Activated T-cell treated with anti-CD3 and anti-CD28 coated beads, Interleukin-2, amount 50 U/mL, for 4 hours (primary cell): ENCODE measurements at regions not wholly inside any gene's neighbourhood (a gene's known extent, or its start where the extent isn't known, plus 50 kb on each side); places are given as distances from the start of the nearest gene placed in this dataset.

Experiments used
- ATAC-seq, 2 donors: fragments of 200-7000 bp; cut with Tn5 transposase; one replicate each; pipeline ENCODE4 v1.10.0; 2021
- DNase-seq: peaks from one replicate; pipeline ENCODE4 v3.0.0-alpha.2; 2020
- H3K27me3 Mint-ChIP-seq: one replicate; pipeline ENCODE4 v1.8.0; 2021; ENCODE audit warnings: low read depth, mixed read lengths
- H3K36me3 Mint-ChIP-seq: one replicate; pipeline ENCODE4 v1.8.0; 2022; ENCODE audit warnings: mixed read lengths; ENCODE audit not compliant: insufficient read depth
- H3K4me1 Mint-ChIP-seq: one replicate; pipeline ENCODE4 v1.8.0; 2021; ENCODE audit warnings: low read depth, mixed read lengths
- H3K4me3 Mint-ChIP-seq: one replicate; pipeline ENCODE4 v1.8.0; 2021; ENCODE audit warnings: mild to moderate bottlenecking, moderate library complexity, mixed read lengths
- H3K9me3 Mint-ChIP-seq: one replicate; pipeline ENCODE4 v1.8.0; 2021; ENCODE audit warnings: mixed read lengths

DNA sequence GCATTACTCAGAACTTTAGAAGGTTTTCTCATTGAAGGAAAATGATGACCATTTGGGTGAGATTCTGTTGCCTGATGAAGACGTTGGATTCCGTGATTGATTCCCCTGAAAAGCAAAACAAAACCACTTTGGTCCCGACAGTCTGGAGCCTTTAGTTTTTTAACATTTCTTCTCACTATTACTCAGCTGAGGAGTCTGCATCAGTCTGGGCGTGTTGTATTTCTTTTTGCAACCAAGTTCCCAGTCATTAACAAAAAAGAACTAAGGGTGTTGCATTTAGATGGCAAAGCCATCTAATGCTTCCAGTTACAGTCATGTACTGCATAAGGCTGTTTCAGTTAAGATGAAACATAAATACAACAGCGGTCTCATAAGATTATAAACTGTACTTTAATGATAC is 343.1 kb upstream of the CDH2 start:
- H3K4me3 Mint-ChIP-seq: no peak overlapping the region
- DNase-seq (no peak), ATAC-seq (no peak)
- H3K4me1 Mint-ChIP-seq: no peaks in the 10 kb centered on the region
- H3K9me3 Mint-ChIP-seq: peaks cover 14% of the 10 kb centered on the region
- no peaks in the 10 kb centered on the region for H3K36me3 Mint-ChIP-seq
- no peaks in the 10 kb centered on the region for H3K27me3 Mint-ChIP-seq

DNA sequence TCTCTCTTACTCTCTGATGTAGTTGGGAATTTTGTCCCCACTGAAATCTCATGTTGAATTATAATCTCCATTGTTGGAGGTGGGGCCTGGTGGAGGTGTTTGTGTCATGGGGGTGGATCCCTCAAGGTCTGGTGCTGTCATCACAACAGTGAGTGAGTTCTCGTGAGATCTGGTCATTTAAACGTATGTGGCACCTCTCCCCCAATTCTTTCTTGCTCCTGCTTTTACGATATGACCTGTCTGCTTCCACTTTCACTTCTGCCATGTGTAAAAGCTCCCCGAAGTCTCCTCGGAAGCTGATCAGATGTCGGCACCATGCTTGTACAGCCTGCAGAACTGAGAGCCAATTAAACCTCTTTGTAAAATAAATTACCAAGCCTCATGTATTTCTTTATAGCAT is 337.8 kb upstream of the CDH2 start:
- Mint-ChIP-seq H3K27me3 (no peaks in the 10 kb centered on the region), H3K36me3 (no peaks in the 10 kb centered on the region), H3K4me3 (no peak overlapping the region), H3K9me3 (peaks cover 26% of the 10 kb centered on the region), H3K4me1 (no peaks in the 10 kb centered on the region)
- no peak for ATAC-seq
- DNase-seq: no peak

DNA sequence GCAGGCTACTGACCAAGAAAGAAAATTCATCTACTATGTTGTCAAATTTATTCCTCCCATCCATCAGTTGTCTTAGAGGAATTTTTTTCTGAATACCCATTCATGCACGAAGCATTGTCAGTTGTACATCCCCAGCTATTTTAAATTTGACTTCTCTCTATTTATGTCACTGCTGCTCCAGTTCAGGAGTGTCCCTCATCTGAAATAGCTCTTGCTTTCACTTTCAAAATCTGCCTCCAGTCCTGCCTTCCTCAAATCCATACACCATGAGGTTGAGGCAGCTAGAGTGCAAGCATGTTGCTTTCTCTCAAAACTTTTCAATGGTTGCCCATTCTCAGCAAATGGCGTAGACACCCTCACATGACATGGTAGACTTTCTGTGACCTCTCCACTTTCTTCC is 335.4 kb upstream of the CDH2 start:
- no peak for DNase-seq
- no peak for ATAC-seq
- no peak overlapping the region for H3K4me3 Mint-ChIP-seq
- no peaks in the 10 kb centered on the region for H3K27me3 Mint-ChIP-seq
- H3K9me3 Mint-ChIP-seq: peaks cover 18% of the 10 kb centered on the region
- no peaks in the 10 kb centered on the region for H3K36me3 Mint-ChIP-seq
- no peaks in the 10 kb centered on the region for H3K4me1 Mint-ChIP-seq

DNA sequence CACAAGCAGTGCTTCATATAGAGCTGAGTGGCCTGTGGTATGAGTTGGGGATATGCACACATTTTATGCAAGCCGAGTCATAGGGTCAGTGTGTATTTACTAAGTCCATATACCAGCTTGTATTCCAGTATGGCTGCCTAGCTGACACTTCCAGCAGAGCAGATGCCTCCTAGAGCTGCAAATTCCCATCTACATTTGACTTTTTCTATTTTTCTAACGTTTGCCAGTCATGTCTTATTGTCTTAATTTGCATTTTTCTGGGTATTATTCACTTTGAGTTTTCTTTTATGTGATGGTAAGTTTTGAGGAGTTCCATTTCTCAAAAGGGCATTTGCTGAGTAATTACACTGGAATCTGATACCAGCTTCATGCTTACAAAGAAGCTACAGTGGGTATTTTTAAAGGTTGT is 334.5 kb upstream of the CDH2 start:
- H3K4me1 Mint-ChIP-seq: no peaks in the 10 kb centered on the region
- DNase-seq: no peak
- peaks cover 18% of the 10 kb centered on the region for H3K9me3 Mint-ChIP-seq
- ATAC-seq: no peak
- H3K4me3 Mint-ChIP-seq: no peak overlapping the region
- H3K36me3 Mint-ChIP-seq: no peaks in the 10 kb centered on the region
- H3K27me3 Mint-ChIP-seq: no peaks in the 10 kb centered on the region

DNA sequence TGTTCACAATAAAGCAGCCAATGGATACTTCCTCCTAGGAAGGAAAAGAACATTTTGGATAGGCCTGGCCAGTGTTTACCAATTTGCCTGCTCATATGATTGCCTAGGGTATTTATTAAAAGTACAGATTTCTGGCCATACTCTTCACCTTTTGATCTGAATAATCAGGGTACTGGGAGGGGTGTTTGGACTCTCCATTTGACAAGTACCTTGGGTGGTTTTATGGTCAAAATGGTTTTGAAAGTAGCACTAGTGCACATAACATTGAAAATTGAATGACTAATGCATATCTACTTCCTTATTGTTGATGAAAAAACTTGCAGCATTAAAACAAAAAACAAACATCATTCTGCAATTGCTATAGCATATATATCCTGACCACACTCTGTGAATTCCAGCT is 333.3 kb upstream of the CDH2 start:
- Mint-ChIP-seq H3K36me3 (no peaks in the 10 kb centered on the region), H3K27me3 (no peaks in the 10 kb centered on the region), H3K4me1 (no peaks in the 10 kb centered on the region), H3K9me3 (peaks cover 18% of the 10 kb centered on the region), H3K4me3 (no peak overlapping the region)
- DNase-seq: no peak
- no peak for ATAC-seq

DNA sequence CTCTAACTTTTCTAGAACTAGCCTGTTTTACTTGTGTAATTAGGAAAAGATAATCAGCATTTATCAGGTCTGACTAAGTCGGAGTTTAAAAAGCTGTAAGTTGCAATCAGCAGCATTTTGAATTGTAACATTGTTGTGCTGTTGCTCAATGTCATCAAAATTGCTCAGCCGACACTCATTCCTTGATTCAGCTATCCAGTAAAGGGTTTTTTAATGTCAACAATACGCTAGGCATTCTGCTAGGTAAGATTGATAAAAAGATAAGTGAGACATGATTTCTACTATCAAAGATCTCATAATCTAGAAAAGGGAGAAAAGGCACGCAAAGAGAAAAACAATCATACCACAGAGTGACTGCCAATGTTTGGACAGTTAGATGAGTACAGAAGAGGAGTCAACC is 327.1 kb upstream of the CDH2 start:
- no peak for ATAC-seq
- Mint-ChIP-seq H3K27me3 (no peaks in the 10 kb centered on the region), H3K36me3 (no peaks in the 10 kb centered on the region), H3K4me3 (no peak overlapping the region), H3K9me3 (peaks cover 7% of the 10 kb centered on the region), H3K4me1 (no peaks in the 10 kb centered on the region)
- no peak for DNase-seq

DNA sequence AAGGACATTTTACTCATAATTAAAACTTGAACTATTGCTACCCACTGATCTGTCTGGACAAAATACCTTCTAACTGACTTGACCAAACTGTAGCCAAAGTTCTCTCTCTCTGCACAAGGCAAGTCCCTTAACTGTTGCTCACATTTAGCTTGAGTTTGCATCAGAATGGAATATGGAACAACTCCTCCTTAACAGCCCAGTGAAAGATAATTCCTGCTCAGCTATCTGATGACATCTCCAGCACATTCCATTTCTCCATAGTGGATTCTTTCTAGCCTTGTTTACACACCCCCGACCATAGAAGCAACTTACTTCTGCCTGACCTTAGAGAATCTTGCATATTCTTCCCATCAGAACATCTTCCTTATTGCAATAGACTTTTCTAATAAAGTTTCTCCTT is 317.2 kb upstream of the CDH2 start:
- H3K4me1 Mint-ChIP-seq: no peaks in the 10 kb centered on the region
- DNase-seq (no peak), ATAC-seq (no peak)
- H3K36me3 Mint-ChIP-seq: no peaks in the 10 kb centered on the region
- no peak overlapping the region for H3K4me3 Mint-ChIP-seq
- no peaks in the 10 kb centered on the region for H3K27me3 Mint-ChIP-seq
- peaks cover 12% of the 10 kb centered on the region for H3K9me3 Mint-ChIP-seq

DNA sequence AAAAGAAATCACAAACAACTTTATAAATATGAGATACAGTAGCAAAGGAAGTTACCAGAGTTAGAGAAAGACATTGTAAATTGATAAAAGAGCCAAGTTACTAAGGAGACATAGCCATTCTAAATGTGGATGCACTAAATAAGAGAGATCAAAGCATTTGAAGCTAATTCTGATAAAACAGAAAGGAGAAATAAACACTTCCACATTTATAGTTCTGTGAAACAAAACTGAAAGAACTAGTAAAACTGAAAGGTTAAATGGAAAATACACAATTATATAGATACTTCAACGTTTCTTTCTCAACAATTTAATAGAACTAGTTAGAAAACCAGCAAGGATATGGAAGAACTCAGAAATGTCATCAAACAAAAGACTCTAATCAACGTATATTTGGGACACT is 309.0 kb upstream of the CDH2 start:
- Mint-ChIP-seq H3K27me3 (no peaks in the 10 kb centered on the region), H3K4me3 (no peak overlapping the region), H3K4me1 (no peaks in the 10 kb centered on the region), H3K9me3 (peaks cover 18% of the 10 kb centered on the region), H3K36me3 (no peaks in the 10 kb centered on the region)
- DNase-seq: no peak
- no peak for ATAC-seq

DNA sequence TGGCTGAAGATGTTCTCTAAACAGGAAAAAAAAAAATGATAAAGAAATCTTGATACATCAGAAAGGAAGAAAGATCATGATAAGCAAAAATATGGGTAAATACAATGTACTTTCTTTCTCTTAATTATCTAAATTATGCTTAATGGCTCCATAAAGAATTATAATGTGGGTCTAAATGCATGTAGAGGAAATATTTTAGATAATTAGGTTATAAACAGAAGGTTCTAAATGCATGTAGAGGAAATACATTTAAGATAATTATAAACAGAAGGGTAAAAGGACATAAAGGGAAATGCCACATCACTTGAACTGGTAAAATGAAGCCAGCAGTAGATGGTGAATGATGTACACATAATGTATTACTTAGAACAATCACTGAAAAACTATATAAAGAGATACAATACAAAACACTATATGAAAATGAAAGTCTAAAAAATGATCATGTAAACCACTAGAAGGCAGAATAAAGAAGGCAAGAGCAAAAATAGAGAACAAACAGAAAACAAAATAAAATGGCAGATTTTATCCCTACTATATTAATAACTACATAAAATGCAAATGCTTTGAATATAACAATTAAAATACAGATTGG is 308.4 kb upstream of the CDH2 start:
- no peak for DNase-seq
- no peaks in the 10 kb centered on the region for H3K36me3 Mint-ChIP-seq
- H3K27me3 Mint-ChIP-seq: no peaks in the 10 kb centered on the region
- no peaks in the 10 kb centered on the region for H3K4me1 Mint-ChIP-seq
- ATAC-seq: no peak
- no peak overlapping the region for H3K4me3 Mint-ChIP-seq
- peaks cover 18% of the 10 kb centered on the region for H3K9me3 Mint-ChIP-seq

DNA sequence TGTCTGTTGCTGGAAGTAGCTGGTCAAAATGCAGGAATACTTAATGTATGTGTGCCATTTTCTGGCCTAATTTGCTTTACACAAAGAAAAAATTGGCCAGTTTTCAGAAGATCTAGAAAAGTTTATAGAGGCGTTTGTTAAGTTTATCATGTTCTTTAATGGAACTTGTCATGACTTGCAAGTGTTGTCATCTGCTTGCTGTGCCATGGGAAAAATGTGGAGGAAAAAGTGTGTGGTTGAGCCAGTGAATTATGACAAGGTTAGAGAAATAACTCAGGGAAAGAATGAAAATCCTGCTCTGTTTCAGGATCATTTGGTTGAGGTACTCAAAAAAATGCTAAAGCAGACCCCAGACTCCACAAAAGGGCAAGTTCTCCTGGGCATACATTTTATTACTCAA is 301.6 kb upstream of the CDH2 start:
- Mint-ChIP-seq H3K4me1 (no peaks in the 10 kb centered on the region), H3K4me3 (no peak overlapping the region), H3K36me3 (no peaks in the 10 kb centered on the region), H3K27me3 (no peaks in the 10 kb centered on the region), H3K9me3 (peaks cover 26% of the 10 kb centered on the region)
- no peak for ATAC-seq
- no peak for DNase-seq

DNA sequence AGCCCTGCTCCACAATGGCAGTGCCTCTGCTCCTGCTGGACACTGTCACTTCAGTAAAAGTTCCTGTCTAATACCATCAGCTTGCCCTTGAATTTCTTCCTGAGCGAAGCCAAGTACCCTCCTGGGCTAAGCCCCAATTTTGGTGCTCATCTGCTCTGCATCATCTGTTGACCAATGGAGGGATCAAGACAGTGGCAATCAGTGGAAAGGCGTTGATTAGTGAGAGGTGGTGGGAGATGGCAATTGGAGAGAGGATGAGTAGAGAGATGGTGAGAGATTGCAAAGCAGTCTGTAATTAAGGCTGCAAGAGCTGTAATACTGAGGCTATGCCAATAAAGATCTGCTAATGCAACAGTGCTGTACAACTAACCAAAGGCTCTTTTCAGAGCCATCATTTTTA is 299.4 kb upstream of the CDH2 start:
- no peaks in the 10 kb centered on the region for H3K27me3 Mint-ChIP-seq
- H3K36me3 Mint-ChIP-seq: no peaks in the 10 kb centered on the region
- no peak for ATAC-seq
- no peak for DNase-seq
- no peaks in the 10 kb centered on the region for H3K4me1 Mint-ChIP-seq
- peaks cover 29% of the 10 kb centered on the region for H3K9me3 Mint-ChIP-seq
- H3K4me3 Mint-ChIP-seq: no peak overlapping the region

DNA sequence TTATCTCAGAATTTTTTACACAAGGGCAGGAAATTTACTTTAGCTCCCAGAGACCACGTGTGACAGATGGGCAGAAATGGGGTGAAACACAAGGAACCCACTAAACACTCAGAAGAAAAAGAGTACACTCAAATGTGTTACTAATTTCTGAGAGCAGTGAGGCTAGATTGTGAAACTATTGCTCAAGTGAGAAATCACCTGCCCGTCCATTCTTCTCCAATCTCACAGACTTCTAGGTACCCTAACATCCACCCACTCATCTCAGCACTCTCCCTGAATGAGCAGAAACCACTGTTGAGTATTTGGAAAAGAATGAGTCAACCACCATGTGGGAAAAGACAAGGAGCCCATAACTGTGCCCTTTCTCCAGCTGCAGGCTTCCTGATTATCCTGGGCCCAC is 293.0 kb upstream of the CDH2 start:
- H3K27me3 Mint-ChIP-seq: no peaks in the 10 kb centered on the region
- peaks cover 25% of the 10 kb centered on the region for H3K9me3 Mint-ChIP-seq
- ATAC-seq (no peak), DNase-seq (no peak)
- H3K36me3 Mint-ChIP-seq: no peaks in the 10 kb centered on the region
- no peak overlapping the region for H3K4me3 Mint-ChIP-seq
- no peaks in the 10 kb centered on the region for H3K4me1 Mint-ChIP-seq

DNA sequence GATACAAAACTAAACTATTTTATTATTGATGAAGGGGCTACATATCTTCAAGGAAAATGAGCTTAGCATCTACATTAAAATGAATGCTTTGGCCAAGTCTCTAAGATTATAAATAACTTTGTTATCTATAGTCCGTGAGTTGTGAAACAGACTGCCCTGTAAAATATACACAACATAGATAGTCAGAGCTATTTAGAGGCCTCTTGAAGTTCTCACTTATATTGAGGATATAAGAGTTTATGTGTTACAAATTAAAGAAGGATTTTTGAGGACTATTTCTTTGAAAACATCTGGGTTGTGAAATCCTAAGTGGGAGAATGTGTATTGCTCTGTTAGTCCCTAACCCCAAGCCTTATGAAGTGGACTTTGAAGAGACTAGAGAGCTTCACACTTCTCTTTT is 292.0 kb upstream of the CDH2 start:
- Mint-ChIP-seq H3K9me3 (peaks cover 24% of the 10 kb centered on the region), H3K4me3 (no peak overlapping the region), H3K36me3 (no peaks in the 10 kb centered on the region), H3K4me1 (no peaks in the 10 kb centered on the region), H3K27me3 (no peaks in the 10 kb centered on the region)
- no peak for ATAC-seq
- DNase-seq: no peak

DNA sequence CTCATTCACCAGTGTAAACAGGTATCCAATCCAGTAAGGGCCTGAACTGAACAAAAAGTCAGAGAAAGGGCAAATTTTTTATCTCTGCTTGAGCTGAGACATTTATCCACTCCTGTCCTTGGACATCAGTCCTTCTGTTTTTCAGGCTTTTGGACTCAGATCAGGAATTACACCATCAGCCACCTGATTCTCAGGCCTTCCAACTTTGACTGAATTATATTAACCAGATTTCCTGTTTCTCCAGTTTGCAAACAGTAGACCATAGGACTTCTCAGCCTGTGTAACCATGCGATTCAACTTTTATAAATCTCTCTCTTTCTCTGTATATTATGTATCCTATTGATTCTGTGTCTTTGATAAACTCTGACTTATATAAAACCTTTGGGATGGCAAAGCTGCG is 289.3 kb upstream of the CDH2 start:
- no peak overlapping the region for H3K4me3 Mint-ChIP-seq
- DNase-seq: no peak
- no peaks in the 10 kb centered on the region for H3K36me3 Mint-ChIP-seq
- H3K4me1 Mint-ChIP-seq: no peaks in the 10 kb centered on the region
- H3K27me3 Mint-ChIP-seq: no peaks in the 10 kb centered on the region
- peaks cover 12% of the 10 kb centered on the region for H3K9me3 Mint-ChIP-seq
- no peak for ATAC-seq

DNA sequence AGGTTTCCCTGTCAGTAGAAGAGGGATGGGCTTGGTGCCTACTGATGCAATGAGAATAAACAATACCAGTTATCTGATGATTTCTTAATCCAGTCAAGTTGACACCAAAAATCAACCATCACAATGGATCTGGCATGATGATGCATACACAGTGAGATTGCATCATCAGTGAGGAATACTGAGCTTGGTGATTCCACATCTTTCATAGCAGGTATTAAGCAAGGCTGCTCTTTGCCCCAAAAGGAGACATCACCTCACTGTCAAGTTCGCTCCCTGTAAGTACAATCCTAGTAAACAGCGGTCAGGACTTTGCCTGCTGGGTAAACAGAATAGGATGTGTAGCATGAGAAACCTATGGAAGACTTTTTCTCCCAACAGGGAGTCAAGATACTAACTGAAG is 282.7 kb upstream of the CDH2 start:
- Mint-ChIP-seq H3K4me3 (no peak overlapping the region), H3K4me1 (no peaks in the 10 kb centered on the region), H3K36me3 (no peaks in the 10 kb centered on the region), H3K27me3 (no peaks in the 10 kb centered on the region), H3K9me3 (peaks cover 16% of the 10 kb centered on the region)
- ATAC-seq: no peak
- no peak for DNase-seq

DNA sequence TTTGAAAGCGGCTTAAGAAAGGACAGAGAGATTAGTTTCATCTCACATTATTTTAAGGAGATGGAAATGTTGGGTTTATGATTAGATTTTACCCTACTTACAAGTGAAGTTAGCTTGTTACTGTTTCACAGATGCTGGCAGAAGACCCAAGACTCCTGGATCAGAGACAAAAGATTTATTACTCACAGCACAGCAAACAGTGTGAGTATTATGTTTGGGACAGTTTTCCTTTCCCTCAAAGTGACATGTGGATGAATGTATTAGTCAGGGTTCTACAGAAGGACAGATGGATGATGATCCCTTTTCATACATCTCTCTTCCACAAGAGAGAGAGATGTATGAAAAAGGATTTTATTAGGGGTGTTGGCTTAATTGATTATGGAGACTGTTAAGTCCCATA is 281.8 kb upstream of the CDH2 start:
- H3K4me1 Mint-ChIP-seq: no peaks in the 10 kb centered on the region
- peaks cover 18% of the 10 kb centered on the region for H3K9me3 Mint-ChIP-seq
- no peak overlapping the region for H3K4me3 Mint-ChIP-seq
- no peaks in the 10 kb centered on the region for H3K27me3 Mint-ChIP-seq
- H3K36me3 Mint-ChIP-seq: no peaks in the 10 kb centered on the region
- DNase-seq: no peak
- no peak for ATAC-seq
